HG02840 (cell line): ENCODE measurements at regions not wholly inside any gene's neighbourhood (a gene's known extent, or its start where the extent isn't known, plus 50 kb on each side); places are given as distances from the start of the nearest gene placed in this dataset.

Experiments
- ATAC-seq: cut with Tn5 transposase; IDR thresholded peaks from one replicate; pipeline ENCODE4 v1.9.1; 2021; ENCODE audit warnings: mild to moderate bottlenecking, moderate library complexity, moderate number of reproducible peaks; ENCODE audit not compliant: unreplicated experiment, low FRiP score

DNA sequence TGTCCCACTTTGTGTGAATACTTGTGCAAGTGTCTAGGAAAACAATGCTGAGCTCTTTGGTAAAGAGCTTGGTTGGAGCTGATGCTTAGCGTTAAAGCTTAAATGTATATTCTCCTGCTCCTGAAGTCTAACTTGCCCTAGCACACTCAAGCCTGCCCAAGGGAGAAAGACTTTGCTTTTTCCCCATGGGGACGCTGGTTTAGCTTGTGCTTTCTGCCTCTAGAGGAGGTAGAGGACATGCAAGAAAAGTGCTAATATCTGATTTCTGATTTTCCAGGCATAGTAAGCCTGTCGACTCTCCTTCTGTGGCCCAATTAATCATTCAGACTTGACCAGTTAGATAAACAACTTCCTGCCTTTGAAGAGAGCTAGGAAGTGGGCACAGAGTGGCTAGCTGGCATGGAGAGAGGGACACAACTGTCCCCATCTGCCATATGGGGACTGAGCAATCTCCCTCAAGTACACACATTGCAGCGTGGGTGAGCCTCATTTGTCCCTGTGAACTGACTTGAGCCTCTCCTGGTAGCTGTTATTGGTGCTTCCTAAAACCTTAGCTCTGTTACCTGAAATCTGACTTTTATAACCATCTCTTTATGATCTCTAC is 348.4 kb downstream of the BRINP1 start:
- no peak for ATAC-seq

DNA sequence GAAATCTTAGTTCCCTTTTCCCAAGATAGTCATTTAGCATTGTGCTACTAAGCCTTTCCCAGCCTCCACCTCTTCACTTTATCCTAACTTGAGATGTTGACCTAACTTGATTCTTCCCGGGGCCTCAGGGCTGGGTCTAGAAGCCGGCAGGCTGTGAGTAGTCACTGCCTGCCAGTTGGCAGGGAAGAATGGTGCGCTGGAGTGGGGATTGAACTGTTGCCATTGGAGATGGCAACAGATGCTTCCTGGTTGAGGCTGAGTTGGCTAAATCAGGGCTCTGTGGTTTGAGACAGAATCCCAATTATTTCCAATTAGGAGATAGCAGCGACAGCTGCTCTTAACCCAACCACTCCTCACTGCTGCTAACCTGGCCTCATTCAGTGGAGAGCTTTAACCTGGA is 343.1 kb downstream of the BRINP1 start:
- ATAC-seq = no peak

DNA sequence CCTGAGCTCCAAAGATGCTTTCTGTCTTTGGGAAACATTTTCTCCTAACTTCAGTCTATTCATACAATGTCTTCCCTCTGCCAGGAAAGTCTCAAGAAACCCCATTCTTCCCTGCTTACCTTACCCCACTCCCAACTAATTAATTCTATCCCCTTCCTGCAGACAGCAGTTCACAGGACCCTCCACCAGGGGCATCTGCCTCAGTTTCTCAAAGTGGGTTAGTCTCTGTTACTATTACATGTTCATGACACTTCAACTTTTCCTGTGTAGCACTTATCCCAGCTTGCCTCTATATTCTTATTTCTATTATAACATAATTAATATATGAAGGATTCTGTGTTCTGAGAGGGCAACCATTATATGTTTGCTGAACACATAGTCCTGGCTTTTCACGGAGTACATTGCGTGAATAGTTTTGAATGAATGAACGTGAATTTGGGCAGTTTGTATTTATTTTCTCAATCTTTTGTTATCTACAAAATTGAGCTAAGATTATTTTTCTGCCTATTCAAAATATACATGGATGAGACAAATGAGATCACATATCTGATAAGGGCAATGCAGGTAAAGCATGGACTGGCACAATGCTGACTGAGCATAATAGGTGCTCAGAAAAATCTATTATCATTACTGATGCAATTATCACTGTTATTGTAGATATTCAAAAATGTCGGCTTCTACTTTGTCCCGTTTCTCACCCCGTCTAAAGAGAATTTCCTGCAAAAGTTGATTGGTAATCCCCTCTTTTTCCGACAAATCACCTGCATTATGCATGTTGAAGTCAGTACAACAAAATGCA is 341.1 kb downstream of the BRINP1 start:
- no peak for ATAC-seq

GRCh38 chr9:119029886-119030285 is 339.3 kb downstream of the BRINP1 start:
- ATAC-seq = no peak

DNA sequence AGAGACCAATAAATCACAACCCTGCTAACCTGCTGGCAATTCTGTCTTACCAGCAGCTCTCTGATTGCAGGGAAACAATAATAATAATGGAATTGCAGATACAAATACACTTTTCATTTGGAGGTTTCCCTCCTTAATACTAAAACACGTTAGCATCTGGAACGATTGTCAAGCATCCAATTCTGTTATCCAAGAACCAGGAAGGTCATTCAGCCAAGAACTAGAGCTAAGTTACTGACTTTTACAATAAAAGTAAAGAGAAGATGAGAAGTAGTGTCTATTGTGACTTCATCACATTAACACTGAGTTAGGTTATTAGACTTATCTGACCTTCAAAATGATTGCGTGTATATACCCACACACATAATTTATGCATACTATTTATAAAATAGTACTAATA is 335.6 kb downstream of the BRINP1 start:
- ATAC-seq = no peak

DNA sequence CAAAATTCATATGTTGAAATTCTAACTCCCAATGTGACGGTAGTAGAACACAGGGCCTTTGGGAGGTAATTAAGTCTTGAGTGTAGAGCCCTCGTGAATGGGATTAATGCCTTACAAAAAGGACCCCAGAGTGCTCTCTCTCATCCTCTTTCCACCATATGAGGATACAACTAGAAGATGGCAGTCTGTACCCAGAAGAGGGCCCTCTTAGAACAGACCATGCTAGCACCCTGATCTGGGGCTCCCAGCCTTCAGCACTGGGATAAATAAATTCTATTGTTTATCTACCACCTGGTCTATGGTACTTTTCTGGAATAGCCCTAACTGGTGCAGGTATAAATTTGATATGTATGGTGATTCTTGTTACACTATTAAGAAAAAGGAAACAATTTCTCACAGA is 332.3 kb downstream of the BRINP1 start:
- ATAC-seq = no peak

DNA sequence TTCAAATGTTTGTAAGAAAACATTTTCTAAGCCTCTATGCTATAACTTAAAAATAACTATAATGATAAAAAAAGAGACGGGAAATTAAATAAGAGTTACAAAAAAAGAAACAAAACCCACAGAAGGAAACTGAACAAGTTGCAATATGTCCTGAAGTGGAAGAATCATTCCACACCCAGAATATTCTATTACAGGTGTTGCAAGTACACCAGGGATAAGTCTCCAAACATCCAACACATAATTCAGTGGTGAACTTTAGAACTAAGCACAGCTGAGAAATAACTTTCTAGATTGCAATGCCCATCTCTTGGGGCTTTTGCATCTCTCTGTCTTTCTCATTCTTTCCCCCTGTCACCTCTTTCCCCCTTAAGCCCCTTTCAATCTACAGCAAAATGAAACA is 325.2 kb downstream of the BRINP1 start:
- no peak for ATAC-seq

GRCh38 chr9:119044806-119045205 is 324.4 kb downstream of the BRINP1 start:
- no peak for ATAC-seq

DNA sequence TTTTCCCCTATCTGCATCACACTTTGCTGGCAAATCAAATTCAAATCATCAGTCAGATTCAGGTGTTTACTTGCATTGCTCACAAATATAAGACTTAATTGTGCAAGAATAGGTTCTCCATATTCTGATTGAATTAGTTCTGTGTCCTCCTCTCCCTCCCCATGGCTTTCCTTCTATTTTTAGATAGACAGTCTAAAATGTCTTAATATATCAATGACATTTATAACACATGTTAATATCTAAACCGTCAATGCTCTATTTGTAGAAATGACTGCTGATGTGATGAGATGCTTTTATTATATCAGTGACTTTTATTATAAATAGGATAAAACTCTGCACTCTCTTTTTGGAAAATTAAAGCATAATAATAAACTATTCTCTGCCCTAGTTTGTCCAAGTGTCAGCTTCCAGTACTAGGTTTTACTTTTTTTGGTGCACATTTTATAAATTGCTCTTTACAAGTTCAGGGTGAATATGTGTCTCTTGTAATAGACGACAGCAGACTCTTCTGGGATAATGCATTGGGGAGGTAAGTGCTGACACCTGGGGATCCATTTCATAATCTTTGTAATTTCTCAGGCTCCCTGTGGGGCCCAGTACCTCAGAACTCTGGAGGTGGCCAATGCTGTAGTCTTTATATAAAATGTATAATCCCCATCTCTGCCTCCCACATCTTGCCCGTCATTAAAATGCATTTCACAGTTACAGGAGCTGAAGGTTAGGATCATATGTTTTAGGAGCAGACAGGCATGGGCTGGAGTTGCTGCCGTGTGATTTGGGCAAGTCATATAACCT is 321.5 kb downstream of the BRINP1 start:
- ATAC-seq = no peak

GRCh38 chr9:119050281-119050680 is 319.0 kb downstream of the BRINP1 start:
- ATAC-seq = no peak

- no peak for ATAC-seq
These were observed 316.8 kb downstream of the BRINP1 start for GRCh38 chr9:119052339-119053030.

- no peak for ATAC-seq
These were observed 316.2 kb downstream of the BRINP1 start for GRCh38 chr9:119053070-119053469.

GRCh38 chr9:119060629-119061385 is 308.4 kb downstream of the BRINP1 start:
- no peak for ATAC-seq

DNA sequence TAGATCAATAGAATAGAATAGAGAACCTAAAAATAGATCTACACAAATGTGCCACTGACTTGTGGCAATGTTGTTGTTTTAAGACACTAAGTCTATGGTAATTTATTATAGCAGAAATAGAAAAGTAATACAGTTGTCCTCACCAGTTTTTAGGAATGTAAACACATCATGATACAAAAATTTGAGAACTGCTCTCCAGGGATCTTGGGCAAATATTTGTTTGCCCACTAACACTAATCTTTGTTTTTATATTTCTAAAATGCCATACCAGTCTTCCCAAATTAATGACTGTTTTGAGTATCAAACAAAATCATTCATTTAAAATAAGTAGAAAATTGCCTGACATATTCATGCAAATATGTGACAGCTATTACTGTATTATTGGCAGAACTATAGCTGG is 297.6 kb downstream of the BRINP1 start:
- ATAC-seq = no peak

DNA sequence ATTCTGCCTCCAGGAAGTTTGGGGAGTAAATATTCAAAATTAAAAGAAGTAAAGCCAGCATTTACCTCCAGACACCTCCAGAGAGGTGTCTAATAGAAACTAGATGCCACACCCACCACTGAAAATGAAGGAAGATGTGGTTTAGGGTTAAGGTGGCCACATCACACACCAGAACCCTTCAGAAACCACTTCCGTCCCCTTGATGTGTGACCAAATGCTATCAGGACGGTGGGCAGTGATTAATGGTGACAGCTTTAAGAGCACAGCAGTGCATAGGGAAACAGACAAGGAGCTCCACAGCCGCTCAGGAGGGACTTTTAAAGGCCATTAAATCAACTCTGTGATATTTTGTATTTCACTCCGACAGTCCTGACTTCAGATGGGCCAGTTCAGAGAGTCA is 295.2 kb downstream of the BRINP1 start:
- no peak for ATAC-seq

- no peak for ATAC-seq
These were observed 291.2 kb downstream of the BRINP1 start for GRCh38 chr9:119078015-119078414.

GRCh38 chr9:119083673-119084072 is 285.6 kb downstream of the BRINP1 start:
- no peak for ATAC-seq

- no peak for ATAC-seq
These were observed 282.6 kb downstream of the BRINP1 start for GRCh38 chr9:119086590-119086989.

- no peak for ATAC-seq
These were observed 281.2 kb downstream of the BRINP1 start for GRCh38 chr9:119088002-119088547.

DNA sequence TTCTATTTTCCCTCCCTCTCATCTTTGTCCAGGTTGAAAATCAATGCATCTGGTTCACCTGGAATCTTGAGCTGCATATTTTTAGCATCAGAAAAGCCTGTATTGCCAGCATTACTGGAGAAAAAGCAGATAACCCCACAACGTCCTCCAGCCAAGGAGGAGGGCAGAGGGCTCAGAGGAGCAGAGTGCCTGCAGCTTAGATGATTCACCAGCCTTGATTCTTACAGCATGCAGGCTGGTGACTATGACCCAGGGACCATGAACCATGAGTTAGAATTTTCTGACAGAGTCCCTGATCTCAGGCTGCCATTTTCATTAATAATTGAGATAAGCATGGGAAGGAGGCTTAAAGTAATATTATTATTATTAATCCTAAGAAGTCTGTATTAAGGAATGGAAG is 278.2 kb downstream of the BRINP1 start:
- no peak for ATAC-seq
